ENCODE measurements at regions not wholly inside any gene's neighbourhood (a gene's known extent, or its start where the extent isn't known, plus 50 kb on each side); places are given as distances from the start of the nearest gene placed in this dataset.

- ChIA-PET POLR2A (no interaction called here), CTCF (no interaction called here)
Measured at GRCh38 chr6:21505574-21505990, 88.0 kb upstream of the SOX4 start.

GRCh38 chr6:21506126-21506525 lies 87.4 kb upstream of the SOX4 start:
- ChIA-PET POLR2A (no interaction called here), CTCF (no interaction called here)

GRCh38 chr6:21507811-21508210 lies 85.7 kb upstream of the SOX4 start:
- CTCF ChIA-PET = no interaction called here

GRCh38 chr6:21508753-21509152 lies 84.8 kb upstream of the SOX4 start:
- CTCF ChIA-PET = no interaction called here

More at GRCh38 chr6:21507811-21508210, 85.7 kb upstream of the SOX4 start:
- POLR2A ChIA-PET = no interaction called here

GRCh38 chr6:21511891-21512550 lies 81.5 kb upstream of the SOX4 start:
- POLR2A ChIA-PET = no interaction called here
- CTCF ChIA-PET = no interaction called here

More at GRCh38 chr6:21508753-21509152, 84.8 kb upstream of the SOX4 start:
- POLR2A ChIA-PET = no interaction called here

DNA sequence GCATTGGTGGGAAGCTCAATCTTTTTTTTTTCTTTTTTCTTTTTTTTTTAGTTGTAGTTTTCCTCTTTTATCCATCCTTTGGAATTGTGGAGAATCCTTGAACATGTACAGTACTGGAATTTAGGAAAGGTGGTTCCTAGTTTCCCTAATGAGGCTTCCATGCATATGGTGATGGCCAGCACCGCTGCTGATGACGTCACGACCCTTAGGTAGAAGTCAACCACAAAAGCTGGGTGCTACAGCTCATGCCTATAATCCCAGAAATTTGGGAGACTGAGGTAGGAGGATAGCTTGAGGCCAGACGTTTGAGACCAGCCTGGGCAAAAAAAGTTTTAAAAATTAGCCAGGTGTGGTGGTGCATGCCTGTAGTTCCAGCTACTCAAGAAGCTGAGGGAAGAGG lies 79.3 kb upstream of the SOX4 start:
- POLR2A ChIA-PET = no interaction called here
- CTCF ChIA-PET = interaction anchor here (0.7 kb wide), 1 partner anchor 10 kb away, joined by 4 read pairs; no protein-coding TSS in a partner anchor

GRCh38 chr6:21518317-21518716 lies 75.2 kb upstream of the SOX4 start:
- CTCF ChIA-PET = no interaction called here
- POLR2A ChIA-PET = no interaction called here

GRCh38 chr6:21519642-21520041 lies 73.9 kb upstream of the SOX4 start:
- ChIA-PET CTCF (interaction anchor here (0.6 kb wide), 1 partner anchor 1821 kb away, joined by 3 read pairs; no protein-coding TSS in a partner anchor), POLR2A (no interaction called here)

GRCh38 chr6:21521276-21521675 lies 72.3 kb upstream of the SOX4 start:
- ChIA-PET CTCF (no interaction called here), POLR2A (no interaction called here)

- ChIA-PET POLR2A (no interaction called here), CTCF (no interaction called here)
Measured at GRCh38 chr6:21522143-21522747, 71.3 kb upstream of the SOX4 start.

DNA sequence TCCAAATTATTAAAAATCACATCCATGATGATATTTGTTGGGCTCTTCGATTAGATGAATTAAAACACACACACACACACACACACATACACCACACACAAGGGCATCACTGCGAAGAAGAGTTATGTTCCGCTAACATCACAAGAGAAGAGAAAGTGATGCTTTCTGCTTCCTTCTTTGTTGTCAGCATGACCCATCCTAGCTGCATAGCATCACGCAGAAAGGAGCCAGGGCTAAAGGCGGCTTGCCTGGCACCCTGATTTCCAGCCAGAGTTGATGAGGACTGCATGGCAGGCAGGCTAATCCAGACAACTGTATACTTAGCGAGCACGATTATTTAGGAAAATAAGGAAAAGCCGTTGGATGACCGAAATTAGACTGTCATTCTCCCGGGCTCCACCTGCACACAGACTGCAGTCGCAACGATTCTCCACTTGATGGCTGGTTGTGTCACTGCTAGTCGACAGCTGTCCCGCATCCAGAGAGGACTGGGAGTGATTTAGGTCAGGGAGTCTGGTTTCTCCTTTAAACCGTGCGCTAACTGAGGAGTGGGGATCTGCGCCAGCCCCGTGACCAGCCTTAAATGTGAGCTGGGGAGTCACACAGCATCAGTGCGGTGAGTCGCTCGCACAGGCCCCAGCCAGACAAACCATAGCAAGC lies 70.6 kb upstream of the SOX4 start:
- CTCF ChIA-PET = no interaction called here
- POLR2A ChIA-PET = no interaction called here

- ChIA-PET CTCF (interaction anchor here (0.6 kb wide), 1 partner anchor 9 kb away, joined by 4 read pairs; no protein-coding TSS in a partner anchor), POLR2A (no interaction called here)
Measured at GRCh38 chr6:21523652-21524051, 69.9 kb upstream of the SOX4 start.

DNA sequence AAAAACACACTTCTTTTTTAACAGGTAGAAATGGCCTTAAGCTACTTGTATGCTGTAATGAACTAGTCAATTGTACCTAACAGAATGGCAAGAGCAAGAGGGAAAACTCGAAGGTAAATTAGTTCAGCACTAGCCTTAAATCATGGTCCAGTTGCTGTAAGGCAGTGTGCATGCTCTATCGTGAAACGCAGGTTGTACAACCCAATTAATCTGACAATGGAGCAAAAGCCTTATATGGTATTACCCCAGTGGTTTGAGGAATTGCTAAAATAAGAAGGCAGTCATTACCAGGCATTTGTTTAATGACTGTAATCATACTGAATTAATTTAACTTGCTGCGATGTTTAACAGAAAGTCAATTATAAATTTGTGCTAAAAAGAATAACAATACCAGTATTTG lies 69.3 kb upstream of the SOX4 start:
- CTCF ChIA-PET = interaction anchor here (0.6 kb wide), 1 partner anchor 10 kb away, joined by 4 read pairs; no protein-coding TSS in a partner anchor
- POLR2A ChIA-PET = no interaction called here

- ChIA-PET CTCF (no interaction called here), POLR2A (no interaction called here)
Measured at GRCh38 chr6:21526974-21527373, 66.6 kb upstream of the SOX4 start.

DNA sequence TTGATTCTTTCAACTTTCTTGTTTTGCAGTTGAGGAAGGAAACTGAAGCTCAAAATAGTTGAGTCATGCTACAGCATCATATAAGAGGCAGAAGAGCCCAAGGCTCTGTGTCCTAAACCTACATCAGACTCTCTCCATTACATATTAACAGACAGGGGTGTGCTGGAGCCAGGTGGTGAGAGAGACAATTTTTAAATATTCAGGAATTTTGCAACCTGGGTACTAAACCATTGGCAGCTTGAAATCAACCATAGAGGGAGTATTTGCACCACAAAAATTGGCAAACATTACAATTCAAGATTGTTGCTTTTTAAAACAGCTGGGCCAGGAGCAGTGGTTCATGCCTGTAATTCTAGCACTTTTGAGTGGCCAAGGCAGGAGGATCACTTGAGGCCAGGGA lies 65.8 kb upstream of the SOX4 start:
- CTCF ChIA-PET = no interaction called here

GRCh38 chr6:21529431-21529830 lies 64.1 kb upstream of the SOX4 start:
- ChIA-PET CTCF (no interaction called here), POLR2A (no interaction called here)

More for the DNA sequence above, 65.8 kb upstream of the SOX4 start:
- POLR2A ChIA-PET = no interaction called here

GRCh38 chr6:21531393-21531792 lies 62.2 kb upstream of the SOX4 start:
- POLR2A ChIA-PET = no interaction called here
- CTCF ChIA-PET = no interaction called here

GRCh38 chr6:21533678-21534077 lies 59.9 kb upstream of the SOX4 start:
- ChIA-PET CTCF (no interaction called here), POLR2A (no interaction called here)

GRCh38 chr6:21536280-21536766 lies 57.2 kb upstream of the SOX4 start:
- ChIA-PET CTCF (no interaction called here), POLR2A (no interaction called here)

DNA sequence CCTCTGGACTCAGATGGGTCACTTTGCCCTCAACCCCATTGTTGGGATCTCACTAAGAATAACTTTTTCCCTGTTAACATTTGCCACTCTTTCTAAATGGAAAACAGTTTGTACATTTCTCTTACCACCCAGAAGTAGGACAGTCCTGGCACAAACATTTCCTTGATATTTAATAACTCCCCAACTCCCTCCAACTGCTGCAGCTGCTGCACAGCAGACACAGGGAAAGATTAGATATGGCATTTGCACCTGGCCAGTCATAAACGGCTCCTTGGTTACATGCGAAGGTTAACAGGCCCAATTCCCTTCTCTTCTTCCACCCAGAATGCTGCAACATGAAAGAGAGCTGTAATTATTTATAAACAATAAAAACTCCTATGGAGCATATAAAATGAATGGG lies 55.9 kb upstream of the SOX4 start:
- CTCF ChIA-PET = no interaction called here
- POLR2A ChIA-PET = no interaction called here

GRCh38 chr6:21538186-21538798 lies 55.3 kb upstream of the SOX4 start:
- ChIA-PET POLR2A (no interaction called here), CTCF (no interaction called here)

Data from activated CD8-positive, alpha-beta memory T cell treated with anti-CD3 and anti-CD28 coated beads for 36 hours (primary cell).